GM12878 (cell line): ENCODE measurements at regions not wholly inside any gene's neighbourhood (a gene's known extent, or its start where the extent isn't known, plus 50 kb on each side); places are given as distances from the start of the nearest gene placed in this dataset.

Experiments
- ATAC-seq: fragments of 200-7000 bp; cut with Tn5 transposase; 3 replicates; pipeline ENCODE4 v1.9.1; 2020; ENCODE audit warnings: mild to moderate bottlenecking, moderate library complexity
- BruUV-seq: library from RNA; stranded (reverse); fragments of 400-500 nt; replicated peaks from 2 replicates; lab custom pipeline; 2021; lab: Mats Ljungman, UMichigan
- CTCF ChIA-PET: fragments of 300-600 bp; sonication (Branson Sonifier 250); formaldehyde crosslinking; extraction: SDS; loops from one replicate; lab custom pipeline; 2021; ENCODE audit warnings: inconsistent platforms; lab: Yijun Ruan, JAX
- POLR2A ChIA-PET: fragments of 350-600 bp; formaldehyde crosslinking; extraction: SDS; loops from one replicate; lab custom pipeline; 2021; ENCODE audit warnings: inconsistent platforms; lab: Charles Lee
- RAD21 ChIA-PET: fragments of 300-600 bp; sonication (Branson Sonifier 250); formaldehyde crosslinking; loops from one replicate; lab custom pipeline; 2023; ENCODE audit warnings: antibody characterized with exemption; ENCODE audit not compliant: unreplicated experiment; lab: Charles Lee
- SMC1A ChIA-PET: fragments of 300-600 bp; sonication (Branson Sonifier 250); formaldehyde crosslinking; loops from one replicate; lab custom pipeline; 2023; ENCODE audit not compliant: unreplicated experiment, uncharacterized antibody; lab: Charles Lee
- DNase-seq: peaks from one replicate; pipeline ENCODE4 v3.0.0-alpha.2; 2011; ENCODE audit warnings: low read depth, low spot score
- FAIRE-seq: peaks from 3 replicates; lab custom pipeline; 2011; peaks lifted over from hg19 to GRCh38; lab: Jason Lieb, UNC
- H2AFZ ChIP-seq: 2 replicates; pipeline ENCODE4 v1.6.0; 2011; ENCODE audit warnings: low read depth, low read length, control low read depth; ENCODE audit not compliant: control insufficient read depth
- H3K27ac ChIP-seq: 2 replicates; pipeline ENCODE4 v1.5.1; 2011; ENCODE audit warnings: control low read depth; ENCODE audit not compliant: control insufficient read depth, insufficient read depth
- H3K27me3 ChIP-seq, 2 experiments: replicated peaks in 1 of 2; 2 replicates each; pipeline versions ENCODE4 v1.6.0 to v1.6.1; 2011; ENCODE audit warnings: low read length in 1 of 2; ENCODE audit not compliant: control insufficient read depth in 2 of 2, insufficient read depth in 2 of 2
- H3K36me3 ChIP-seq, 2 experiments: 2 replicates each; pipeline ENCODE4 v1.5.1; 2011; ENCODE audit warnings: low read length in 1 of 2; ENCODE audit not compliant: control insufficient read depth in 2 of 2, insufficient read depth in 2 of 2
- H3K4me1 ChIP-seq: 2 replicates; pipeline ENCODE4 v1.6.1; 2011; ENCODE audit warnings: mild to moderate bottlenecking, low read length, moderate library complexity, mixed read lengths; ENCODE audit not compliant: control insufficient read depth, insufficient read depth
- H3K4me2 ChIP-seq: 2 replicates; pipeline ENCODE4 v1.6.0; 2011; ENCODE audit warnings: control low read depth; ENCODE audit not compliant: control insufficient read depth, insufficient read depth
- H3K4me3 ChIP-seq: fragments of 200-600 bp; sonication (generic); 2 replicates; pipeline ENCODE4 v1.5.1; 2016
- H3K79me2 ChIP-seq: 2 replicates; pipeline ENCODE4 v1.6.0; 2011; ENCODE audit warnings: low read length; ENCODE audit not compliant: control insufficient read depth, insufficient read depth
- H3K9ac ChIP-seq: 2 replicates; pipeline ENCODE4 v1.8.0; 2011; ENCODE audit warnings: low read length, control low read depth, mixed read lengths; ENCODE audit not compliant: control insufficient read depth, insufficient read depth
- H3K9me3 ChIP-seq: replicated peaks from 3 replicates; pipeline ENCODE4 v1.5.1; 2011; ENCODE audit warnings: mild to moderate bottlenecking, low read length; ENCODE audit not compliant: control insufficient read depth, insufficient read depth
- H4K20me1 ChIP-seq: 2 replicates; pipeline ENCODE4 v1.6.0; 2011; ENCODE audit not compliant: control insufficient read depth, insufficient read depth
- ATF7 ChIP-seq: fragments of 450-650 bp; IDR thresholded peaks from 2 replicates; pipeline ENCODE4 v1.6.1; 2016; ENCODE audit warnings: low read depth, mild to moderate bottlenecking
- BCL11A ChIP-seq: IDR thresholded peaks from 2 replicates; pipeline ENCODE4 v1.6.1; 2011; ENCODE audit warnings: low read depth, low read length
- BMI1 ChIP-seq: fragments of 450-650 bp; IDR thresholded peaks from 2 replicates; pipeline ENCODE4 v1.6.1; 2016; ENCODE audit warnings: mild to moderate bottlenecking, moderate library complexity, borderline replicate concordance
- CREM ChIP-seq: IDR thresholded peaks from 2 replicates; pipeline ENCODE4 v1.6.1; 2014; ENCODE audit warnings: antibody characterized with exemption, low read depth
- CTCF ChIP-seq, 3 experiments: IDR thresholded peaks in 2 of 3; conservative IDR thresholded peaks in 1 of 3; 2 replicates each; pipeline ENCODE4 v1.5.1; 2011; ENCODE audit warnings: low read depth in 3 of 3, low read length in 3 of 3, mild to moderate bottlenecking in 3 of 3, control low read depth in 2 of 3, moderate library complexity in 2 of 3, inconsistent platforms in 1 of 3, mixed read lengths in 1 of 3; ENCODE audit not compliant: control insufficient read depth in 2 of 3, insufficient read depth in 1 of 3; ENCODE audit errors: extremely low read depth in 1 of 3
- EED ChIP-seq: sonication (generic); IDR thresholded peaks from 2 replicates; pipeline ENCODE4 v1.6.1; 2016; ENCODE audit warnings: antibody characterized with exemption, low read depth
- KLF5 ChIP-seq: fragments of 450-650 bp; IDR thresholded peaks from 2 replicates; pipeline ENCODE4 v1.6.1; 2014; ENCODE audit warnings: mild to moderate bottlenecking; ENCODE audit not compliant: partially characterized antibody
- NFIC ChIP-seq: IDR thresholded peaks from 2 replicates; pipeline ENCODE4 v1.6.1; 2012; ENCODE audit warnings: low read depth, mild to moderate bottlenecking, inconsistent platforms, low read length, moderate library complexity
- RCOR1 ChIP-seq: conservative IDR thresholded peaks from 2 replicates; pipeline ENCODE4 v1.6.1; 2012; ENCODE audit warnings: low read depth, low read length, improper control_type of control experiment
- SP1 ChIP-seq: IDR thresholded peaks from one replicate; pipeline ENCODE4 v1.6.1; 2011; ENCODE audit warnings: low read depth, low read length
- TBL1XR1 ChIP-seq: IDR thresholded peaks from 2 replicates; pipeline ENCODE4 v1.6.1; 2012; ENCODE audit warnings: low read depth, low read length, improper control_type of control experiment
- YBX1 ChIP-seq: fragments of 450-650 bp; IDR thresholded peaks from 2 replicates; pipeline ENCODE4 v1.6.1; 2016; ENCODE audit warnings: antibody characterized with exemption
- ZZZ3 ChIP-seq: IDR thresholded peaks from 2 replicates; pipeline ENCODE4 v1.6.1; 2011; ENCODE audit warnings: low read depth; ENCODE audit not compliant: control insufficient read depth, insufficient read length
- WGBS: methylation state at CpG from one replicate; pipeline ENCODE4 v1.1.6; 2016; ENCODE audit warnings: low lambda C conversion rate; ENCODE audit not compliant: insufficient replicate concordance, insufficient coverage; ENCODE audit errors: missing lambda C conversion rate; 5-methylcytosine and 5-hydroxymethylcytosine counted together
- in situ Hi-C: fragments of 300-500 bp; cut with MboI; formaldehyde crosslinking; loops from 9 replicates; pipeline ENCODE4 v1.14.3; 2018; ENCODE audit warnings: mixed read lengths
- intact Hi-C: fragments of 100-400 bp; cut with micrococcal nuclease; formaldehyde crosslinking; loops from one replicate; pipeline ENCODE4 v1.14.2; 2022; ENCODE audit not compliant: unreplicated experiment

- no peak for TF ChIP-seq BCL11A
- peak; percentile 74 for TF ChIP-seq EED
- peak; percentile 19 for TF ChIP-seq SP1
- TF ChIP-seq KLF5 = no peak
- TF ChIP-seq NFIC = peak; percentile 64; the same call in 1 of the 2 replicates
- TF ChIP-seq ATF7 = peak; percentile 76
These were observed 365.5 kb downstream of the SHQ1 start (continued) for GRCh38 chr3:72482589-72483321.

GRCh38 chr3:72481542-72481941 lies 366.7 kb downstream of the SHQ1 start:
- ATAC-seq (peak; percentile 36), DNase-seq (no peak), FAIRE-seq (no peak)
- POLR2A ChIA-PET = interaction anchor here (0.6 kb wide), 1 partner anchor 9 kb away, joined by 3 read pairs; no protein-coding TSS in a partner anchor
- Histone ChIP-seq H3K9me3 (peaks cover 2% of the 10 kb centered on the region; the same call in 2 of the 3 replicates), H3K4me2 (no peak overlapping the region), H2AFZ (no peak overlapping the region), H3K27me3 (no peaks in the 10 kb centered on the region), H3K79me2 (no peaks in the 10 kb centered on the region), H3K9ac (no peak overlapping the region), H3K36me3 (no peaks in the 10 kb centered on the region), H4K20me1 (no peaks in the 10 kb centered on the region), H3K4me3 (no peak overlapping the region), H3K27ac (no peak overlapping the region), H3K4me1 (peaks cover 11% of the 10 kb centered on the region)
- SMC1A ChIA-PET = interaction anchor here (1.7 kb wide), 1 partner anchor 11 kb away, joined by 9 read pairs; no protein-coding TSS in a partner anchor
- WGBS = 63% methylated on average over 4 of the region's 4 CpGs
- CTCF ChIA-PET = no interaction called here
- BruUV-seq = no TSS peak
- RAD21 ChIA-PET = no interaction called here
- in situ Hi-C loops = no loop called here
- TF ChIP-seq ZZZ3 (no peak), CTCF (IDR thresholded peaks at IDR 0.05 in 2 of 3, conservative IDR thresholded peaks at IDR 0.05 in 1 of 3; ENCODE audit: control insufficient read depth in 2 of 3, extremely low read depth in 1 of 3, insufficient read depth in 1 of 3, low read depth in 3 of 3, low read length in 3 of 3) (no peak), BMI1 (no peak), CREM (no peak), TBL1XR1 (no peak), YBX1 (no peak), RCOR1 (no peak)
- intact Hi-C loops = loop anchor here (5.0 kb wide), 1 partner anchor 341 kb away; no protein-coding TSS in a partner anchor
